ENCODE measurements at regions not wholly inside any gene's neighbourhood (a gene's known extent, or its start where the extent isn't known, plus 50 kb on each side); places are given as distances from the start of the nearest gene placed in this dataset.

- TF ChIP-seq ZNF510 (tag by site-specific recombination; IDR thresholded peaks at IDR 0.05; ENCODE audit: insufficient replicate concordance) = no peak
- TF ChIP-seq ZNF785 (tag by site-specific recombination; IDR thresholded peaks at IDR 0.05) = no peak
- no peak for TF ChIP-seq ZNF521 (tag by site-specific recombination; IDR thresholded peaks at IDR 0.05)
- TF ChIP-seq OVOL3 (tag by site-specific recombination; IDR thresholded peaks at IDR 0.05) = no peak
- no peak for TF ChIP-seq ZNF701 (tag by site-specific recombination; IDR thresholded peaks at IDR 0.05)
Measured at GRCh38 chr17:77853191-77853977, 105.1 kb upstream of the TNRC6C start (continued).

- Histone ChIP-seq H3K4me1 (ENCODE audit: control insufficient read depth, insufficient read depth, low read length) (no peaks in the 10 kb centered on the region), H3K4me3 (ENCODE audit: low read depth, low read length) (no peak overlapping the region), H3K9me3 (ENCODE audit: control insufficient read depth, insufficient read depth, low read depth, low read length) (no peaks in the 10 kb centered on the region), H3K36me3 (ENCODE audit: control insufficient read depth in 2 of 2, insufficient read depth in 1 of 2, low read length in 2 of 2) (no peaks in the 10 kb centered on the region), H3K27ac (ENCODE audit: extremely low read depth, low read depth, low read length) (no peak overlapping the region)
- no peak for TF ChIP-seq ZFP3 (tag by site-specific recombination; IDR thresholded peaks at IDR 0.05; ENCODE audit: low read depth)
- no peak for TF ChIP-seq ZNF140 (tag by site-specific recombination; IDR thresholded peaks at IDR 0.05)
- TF ChIP-seq ZBTB7A (tag by site-specific recombination; IDR thresholded peaks at IDR 0.05; ENCODE audit: low read depth) = no peak
- no peak for TF ChIP-seq ZEB2 (tag by site-specific recombination; IDR thresholded peaks at IDR 0.05)
- no peak for TF ChIP-seq ZNF549 (tag by site-specific recombination; IDR thresholded peaks at IDR 0.05)
- TF ChIP-seq ZNF426 (tag by site-specific recombination; IDR thresholded peaks at IDR 0.05) = no peak
- no peak for TF ChIP-seq YY2 (tag by site-specific recombination; IDR thresholded peaks at IDR 0.05)
- no peak for TF ChIP-seq ZNF280D (tag by site-specific recombination; IDR thresholded peaks at IDR 0.05)
- no peak for TF ChIP-seq ZNF292 (tag by site-specific recombination; IDR thresholded peaks at IDR 0.05; ENCODE audit: borderline replicate concordance, low read depth)
- no peak for TF ChIP-seq ZNF155 (tag by site-specific recombination; IDR thresholded peaks at IDR 0.05)
- TF ChIP-seq KLF7 (tag by site-specific recombination; IDR thresholded peaks at IDR 0.05; ENCODE audit: borderline replicate concordance) = no peak
- ChIA-PET CTCF (interaction anchor here (0.5 to 1.3 kb wide), 2 partner anchors 11 to 424 kb away, joined by 3 to 8 read pairs; no protein-coding TSS in a partner anchor), POLR2A (no interaction called here)
Measured at GRCh38 chr17:77854083-77854758, 104.3 kb upstream of the TNRC6C start.

- Histone ChIP-seq H3K9me3 (ENCODE audit: control insufficient read depth, insufficient read depth, low read depth, low read length) (no peaks in the 10 kb centered on the region), H3K27ac (ENCODE audit: extremely low read depth, low read depth, low read length) (no peak overlapping the region), H3K36me3 (ENCODE audit: control insufficient read depth in 2 of 2, insufficient read depth in 1 of 2, low read length in 2 of 2) (no peaks in the 10 kb centered on the region), H3K4me3 (ENCODE audit: low read depth, low read length) (no peak overlapping the region), H3K4me1 (ENCODE audit: control insufficient read depth, insufficient read depth, low read length) (no peaks in the 10 kb centered on the region)
- no peak for TF ChIP-seq ZNF121 (tag by site-specific recombination; IDR thresholded peaks at IDR 0.05)
- no peak for TF ChIP-seq OVOL3 (tag by site-specific recombination; IDR thresholded peaks at IDR 0.05)
- no peak for TF ChIP-seq ZNF391 (tag by site-specific recombination; IDR thresholded peaks at IDR 0.05; ENCODE audit: borderline replicate concordance, low read depth)
- TF ChIP-seq ZNF354C (tag by site-specific recombination; IDR thresholded peaks at IDR 0.05; ENCODE audit: borderline replicate concordance, low read depth) = no peak
- POLR2A ChIA-PET = no interaction called here
- CTCF ChIA-PET = no interaction called here
Measured at GRCh38 chr17:77854759-77855745, 103.5 kb upstream of the TNRC6C start.
